Neutrophil (primary cell): ENCODE measurements at regions not wholly inside any gene's neighbourhood (a gene's known extent, or its start where the extent isn't known, plus 50 kb on each side); places are given as distances from the start of the nearest gene placed in this dataset.

Experiments used
- H3K27ac ChIP-seq: fragments of 200-600 bp; sonication (generic); 2 replicates; pipeline ENCODE4 v1.5.1; 2016; ENCODE audit warnings: mild to moderate bottlenecking, moderate library complexity
- H3K27me3 ChIP-seq: fragments of 200-600 bp; sonication (generic); 2 replicates; pipeline ENCODE4 v1.6.0; 2016; ENCODE audit warnings: mild to moderate bottlenecking
- H3K36me3 ChIP-seq: fragments of 200-600 bp; sonication (generic); 2 replicates; pipeline ENCODE4 v1.5.1; 2017
- H3K4me1 ChIP-seq, 2 experiments: fragments of 200-600 bp in 1 of 2; sonication (generic) in 1 of 2; 1 replicate in 1 of 2; 2 replicates in 1 of 2; pipeline versions ENCODE4 v1.5.1 to v1.6.1; 2013 to 2016; ENCODE audit warnings: low read depth in 1 of 2, low read length in 1 of 2, mild to moderate bottlenecking in 1 of 2, moderate library complexity in 1 of 2; ENCODE audit not compliant: control insufficient read depth in 1 of 2, insufficient read depth in 1 of 2
- H3K4me3 ChIP-seq, 2 experiments: fragments of 200-600 bp in 1 of 2; sonication (generic) in 1 of 2; 1 replicate in 1 of 2; 2 replicates in 1 of 2; pipeline ENCODE4 v1.5.1; 2013 to 2016; ENCODE audit warnings: low read depth in 1 of 2, low read length in 1 of 2, mild to moderate bottlenecking in 1 of 2, moderate library complexity in 1 of 2
- H3K9me3 ChIP-seq: fragments of 200-600 bp; sonication (generic); 2 replicates; pipeline ENCODE4 v1.5.1; 2016
- TF ChIP-seq, protein P1 (sequence below): fragments of 200-600 bp; sonication (generic); IDR thresholded peaks from 2 replicates; pipeline ENCODE4 v1.5.1; 2016; ENCODE audit warnings: antibody characterized with exemption

DNA sequence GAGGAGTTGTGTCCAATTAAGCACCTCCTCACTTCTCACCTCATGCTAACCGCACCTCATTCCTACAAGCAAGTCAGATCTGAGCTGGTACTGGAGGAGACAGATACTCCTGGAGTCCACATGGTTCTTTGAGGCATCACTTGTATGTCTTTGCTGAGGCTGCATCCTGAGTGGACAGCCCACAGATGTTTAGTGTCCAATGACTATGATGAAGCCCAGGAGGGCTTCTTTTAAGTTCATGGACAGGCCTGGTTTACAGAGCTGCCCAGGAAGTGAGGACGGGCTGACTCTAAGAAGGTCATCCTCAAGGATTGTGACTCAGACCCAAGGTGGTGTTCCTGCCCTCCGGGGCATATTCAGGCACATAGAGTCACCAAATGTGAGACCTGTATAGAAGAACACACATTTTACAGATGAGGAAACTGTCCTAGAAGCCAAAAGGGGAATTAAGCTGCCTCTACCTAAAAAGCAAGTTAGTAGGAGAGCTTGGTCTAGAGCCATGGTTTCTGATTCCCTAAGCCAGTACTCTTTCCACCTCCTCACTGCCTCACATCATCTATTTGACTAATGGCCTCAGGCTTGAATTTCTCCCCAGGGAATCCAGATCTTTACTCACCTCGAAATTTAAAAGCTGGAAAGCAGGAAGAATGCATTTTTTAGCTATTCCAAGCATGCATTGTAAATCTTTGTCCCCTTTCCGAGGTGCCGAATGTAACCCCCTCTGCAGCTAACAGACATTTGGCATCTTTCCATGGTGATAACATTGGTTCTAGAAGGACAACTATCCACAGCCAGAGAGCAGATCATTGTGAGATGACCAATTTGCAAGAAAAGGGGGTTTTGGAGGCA, 228.1 kb downstream of the OMA1 start:
- Histone ChIP-seq H3K27ac (no peak overlapping the region), H3K27me3 (peaks cover 4% of the 10 kb centered on the region), H3K4me1 (no peaks in the 10 kb centered on the region), H3K36me3 (no peaks in the 10 kb centered on the region), H3K4me3 (no peak overlapping the region), H3K9me3 (no peaks in the 10 kb centered on the region)
- TF ChIP-seq, protein P1, sequence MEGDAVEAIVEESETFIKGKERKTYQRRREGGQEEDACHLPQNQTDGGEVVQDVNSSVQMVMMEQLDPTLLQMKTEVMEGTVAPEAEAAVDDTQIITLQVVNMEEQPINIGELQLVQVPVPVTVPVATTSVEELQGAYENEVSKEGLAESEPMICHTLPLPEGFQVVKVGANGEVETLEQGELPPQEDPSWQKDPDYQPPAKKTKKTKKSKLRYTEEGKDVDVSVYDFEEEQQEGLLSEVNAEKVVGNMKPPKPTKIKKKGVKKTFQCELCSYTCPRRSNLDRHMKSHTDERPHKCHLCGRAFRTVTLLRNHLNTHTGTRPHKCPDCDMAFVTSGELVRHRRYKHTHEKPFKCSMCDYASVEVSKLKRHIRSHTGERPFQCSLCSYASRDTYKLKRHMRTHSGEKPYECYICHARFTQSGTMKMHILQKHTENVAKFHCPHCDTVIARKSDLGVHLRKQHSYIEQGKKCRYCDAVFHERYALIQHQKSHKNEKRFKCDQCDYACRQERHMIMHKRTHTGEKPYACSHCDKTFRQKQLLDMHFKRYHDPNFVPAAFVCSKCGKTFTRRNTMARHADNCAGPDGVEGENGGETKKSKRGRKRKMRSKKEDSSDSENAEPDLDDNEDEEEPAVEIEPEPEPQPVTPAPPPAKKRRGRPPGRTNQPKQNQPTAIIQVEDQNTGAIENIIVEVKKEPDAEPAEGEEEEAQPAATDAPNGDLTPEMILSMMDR, result no peak

DNA sequence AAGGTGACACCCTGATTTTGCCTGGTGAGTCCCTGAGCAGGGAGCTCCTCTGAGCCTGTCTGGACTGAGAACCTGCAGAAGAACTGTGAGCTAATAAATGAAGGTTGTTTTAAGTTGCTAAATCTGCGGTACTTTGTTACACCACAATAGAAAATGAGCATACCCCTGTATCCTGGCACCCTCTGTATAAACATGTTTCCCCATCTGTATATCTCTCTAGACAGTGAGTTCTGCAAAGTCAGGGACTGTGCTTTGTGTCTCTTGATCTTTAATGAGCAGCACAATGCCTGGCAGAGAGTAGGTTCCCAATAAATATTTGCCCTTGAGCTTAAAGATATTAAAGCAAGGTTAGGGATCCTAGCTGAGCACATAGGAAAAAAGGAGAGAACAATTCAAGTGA, 228.8 kb downstream of the OMA1 start:
- Histone ChIP-seq H3K4me3 (no peak overlapping the region), H3K9me3 (no peaks in the 10 kb centered on the region), H3K4me1 (no peaks in the 10 kb centered on the region), H3K27ac (no peak overlapping the region), H3K27me3 (peaks cover 4% of the 10 kb centered on the region), H3K36me3 (no peaks in the 10 kb centered on the region)
- TF ChIP-seq, protein P1, result no peak

DNA sequence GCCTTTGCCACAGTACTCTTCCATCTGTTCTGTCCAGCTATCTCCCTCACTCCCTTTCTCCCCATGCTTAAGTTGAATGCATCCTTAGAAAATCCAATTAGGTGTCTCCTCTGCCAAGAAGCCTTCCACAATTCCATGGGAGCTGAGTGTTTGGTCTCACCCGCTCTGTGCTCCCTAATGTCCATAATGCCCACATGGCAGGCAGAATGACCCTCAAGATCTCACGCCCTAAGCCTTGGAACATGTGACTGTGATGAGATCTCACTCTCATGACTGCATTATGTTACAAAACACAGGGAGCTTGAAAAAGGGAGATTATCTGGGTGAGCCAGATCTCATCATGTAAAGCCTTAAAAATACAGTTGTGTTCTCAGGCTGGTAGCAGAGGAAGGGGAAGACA, 229.4 kb downstream of the OMA1 start:
- Histone ChIP-seq H3K9me3 (no peaks in the 10 kb centered on the region), H3K36me3 (no peaks in the 10 kb centered on the region), H3K27me3 (peaks cover 4% of the 10 kb centered on the region), H3K4me3 (no peak overlapping the region), H3K27ac (no peak overlapping the region), H3K4me1 (no peaks in the 10 kb centered on the region)
- TF ChIP-seq, protein P1, result no peak

DNA sequence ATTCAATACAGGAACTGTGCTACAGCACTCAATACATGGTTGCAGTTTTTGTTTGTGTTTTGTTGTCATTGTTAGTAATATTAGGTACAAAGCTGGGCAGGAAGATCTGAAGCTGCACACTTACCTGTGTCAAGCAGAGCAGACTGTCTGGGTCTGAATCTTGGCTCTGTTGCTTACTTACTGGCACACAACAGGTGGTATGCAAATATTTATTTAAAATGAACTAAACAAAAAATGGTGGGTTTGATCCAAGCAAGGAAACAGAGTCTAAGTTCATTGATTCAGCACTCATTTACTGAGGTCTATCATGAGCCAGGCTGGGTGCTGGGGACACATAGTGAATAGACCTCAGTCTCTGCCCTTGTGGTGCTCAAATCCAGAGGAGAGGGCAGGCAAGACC, 230.4 kb downstream of the OMA1 start:
- Histone ChIP-seq H3K36me3 (no peaks in the 10 kb centered on the region), H3K4me3 (no peak overlapping the region), H3K4me1 (no peaks in the 10 kb centered on the region), H3K27me3 (peaks cover 4% of the 10 kb centered on the region), H3K27ac (no peak overlapping the region), H3K9me3 (no peaks in the 10 kb centered on the region)
- TF ChIP-seq, protein P1, result no peak

DNA sequence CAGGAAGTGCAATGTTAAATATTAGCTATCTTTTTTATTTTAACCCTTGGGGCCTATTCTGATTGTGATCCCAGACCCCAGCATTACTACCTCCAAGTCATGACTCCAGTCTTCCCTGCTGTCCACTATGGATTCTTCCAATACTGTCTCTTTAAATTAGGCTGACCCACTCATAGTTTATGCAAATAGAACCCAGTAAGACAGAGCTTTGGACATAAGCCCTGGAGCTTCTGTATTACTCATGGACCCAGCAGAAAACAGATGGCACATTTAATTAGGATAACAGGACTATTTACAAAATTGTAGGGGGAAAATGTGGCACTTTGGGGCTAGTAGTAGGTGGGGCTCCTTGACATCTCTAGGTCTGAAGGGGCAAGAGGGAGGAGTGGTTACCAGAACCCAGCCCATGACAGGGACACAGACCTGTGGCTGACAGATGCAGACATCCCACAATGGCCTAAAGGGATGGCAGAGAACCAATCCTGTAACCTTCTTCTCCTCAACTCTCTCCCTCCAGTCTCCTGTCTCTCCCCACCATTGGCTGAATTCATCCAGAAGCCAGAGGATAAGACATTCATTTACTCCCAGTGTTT, 233.5 kb downstream of the OMA1 start:
- Histone ChIP-seq H3K4me1 (no peaks in the 10 kb centered on the region), H3K4me3 (no peak overlapping the region), H3K36me3 (no peaks in the 10 kb centered on the region), H3K27ac (no peak overlapping the region), H3K9me3 (no peaks in the 10 kb centered on the region), H3K27me3 (peaks cover 4% of the 10 kb centered on the region)
- TF ChIP-seq, protein P1, result no peak
